ENCODE measurements at regions not wholly inside any gene's neighbourhood (a gene's known extent, or its start where the extent isn't known, plus 50 kb on each side); places are given as distances from the start of the nearest gene placed in this dataset.

- POLR2A ChIA-PET (ENCODE audit: unreplicated experiment): no interaction called here
These were observed 273.9 kb upstream of the NFE2L3 start for GRCh38 chr7:25877802-25878789.

GRCh38 chr7:25879799-25880198 is 272.2 kb upstream of the NFE2L3 start:
- TF ChIP-seq EZH2phosphoT487 (IDR thresholded peaks at IDR 0.05; ENCODE audit: borderline replicate concordance, low read length) (no peak), EZH2 (IDR thresholded peaks at IDR 0.05; ENCODE audit: low read length, unreplicated experiment) (no peak)
- TF ChIP-seq, protein P1, sequence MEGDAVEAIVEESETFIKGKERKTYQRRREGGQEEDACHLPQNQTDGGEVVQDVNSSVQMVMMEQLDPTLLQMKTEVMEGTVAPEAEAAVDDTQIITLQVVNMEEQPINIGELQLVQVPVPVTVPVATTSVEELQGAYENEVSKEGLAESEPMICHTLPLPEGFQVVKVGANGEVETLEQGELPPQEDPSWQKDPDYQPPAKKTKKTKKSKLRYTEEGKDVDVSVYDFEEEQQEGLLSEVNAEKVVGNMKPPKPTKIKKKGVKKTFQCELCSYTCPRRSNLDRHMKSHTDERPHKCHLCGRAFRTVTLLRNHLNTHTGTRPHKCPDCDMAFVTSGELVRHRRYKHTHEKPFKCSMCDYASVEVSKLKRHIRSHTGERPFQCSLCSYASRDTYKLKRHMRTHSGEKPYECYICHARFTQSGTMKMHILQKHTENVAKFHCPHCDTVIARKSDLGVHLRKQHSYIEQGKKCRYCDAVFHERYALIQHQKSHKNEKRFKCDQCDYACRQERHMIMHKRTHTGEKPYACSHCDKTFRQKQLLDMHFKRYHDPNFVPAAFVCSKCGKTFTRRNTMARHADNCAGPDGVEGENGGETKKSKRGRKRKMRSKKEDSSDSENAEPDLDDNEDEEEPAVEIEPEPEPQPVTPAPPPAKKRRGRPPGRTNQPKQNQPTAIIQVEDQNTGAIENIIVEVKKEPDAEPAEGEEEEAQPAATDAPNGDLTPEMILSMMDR (conservative IDR thresholded peaks at IDR 0.05; ENCODE audit: low read depth, low read length): no peak
- Histone ChIP-seq H3K9me2 (replicated peaks; ENCODE audit: low read length) (no peaks in the 10 kb centered on the region), H3K36me3 (ENCODE audit: low read depth, low read length) (no peaks in the 10 kb centered on the region), H3K27ac (ENCODE audit: low read length) (no peak overlapping the region), H3K9ac (ENCODE audit: low read length) (no peak overlapping the region), H3K27me3 (ENCODE audit: low read length) (peaks cover 98% of the 10 kb centered on the region), H4K20me1 (ENCODE audit: low read length) (no peaks in the 10 kb centered on the region), H3K4me3 (ENCODE audit: low read length) (no peak overlapping the region), H3K4me1 (ENCODE audit: insufficient read depth, low read length) (no peaks in the 10 kb centered on the region), H3K9me3 (ENCODE audit: low read length) (no peaks in the 10 kb centered on the region), H3K4me2 (ENCODE audit: low read length) (no peak overlapping the region), H2AFZ (ENCODE audit: low read length) (no peak overlapping the region), H3F3A (ENCODE audit: low read length, unreplicated experiment) (no peaks in the 10 kb centered on the region), H3K79me2 (ENCODE audit: low read length) (no peaks in the 10 kb centered on the region)
- no TSS peak for BruUV-seq (replicated peaks)
- ATAC-seq: no peak
- ChIA-PET CTCF (interaction anchor here (0.7 kb wide), 1 partner anchor 983 kb away, joined by 3 read pairs; no protein-coding TSS in a partner anchor), POLR2A (ENCODE audit: unreplicated experiment) (no interaction called here)
- intact Hi-C loops (cut with micrococcal nuclease): no loop called here
- no peak for DNase-seq

More at GRCh38 chr7:25877802-25878789, 273.9 kb upstream of the NFE2L3 start:
- no peaks in the 10 kb centered on the region for H3F3A ChIP-seq (ENCODE audit: low read length, unreplicated experiment)
- peaks cover 97% of the 10 kb centered on the region for H3K27me3 ChIP-seq (ENCODE audit: low read length)
- H3K4me1 ChIP-seq (ENCODE audit: insufficient read depth, low read length): no peaks in the 10 kb centered on the region
- H3K36me3 ChIP-seq (ENCODE audit: low read depth, low read length): no peaks in the 10 kb centered on the region
- H3K27ac ChIP-seq (ENCODE audit: low read length): no peak overlapping the region
- no peaks in the 10 kb centered on the region for H3K79me2 ChIP-seq (ENCODE audit: low read length)
- ATAC-seq (no peak), DNase-seq (no peak)
- BruUV-seq (replicated peaks): no TSS peak
- H3K4me3 ChIP-seq (ENCODE audit: low read length): no peak overlapping the region
- no peak overlapping the region for H3K9ac ChIP-seq (ENCODE audit: low read length)
- TF ChIP-seq, protein P1 (conservative IDR thresholded peaks at IDR 0.05; ENCODE audit: low read depth, low read length): no peak
- no peak for TF ChIP-seq EZH2 (IDR thresholded peaks at IDR 0.05; ENCODE audit: low read length, unreplicated experiment)
- TF ChIP-seq EZH2phosphoT487 (IDR thresholded peaks at IDR 0.05; ENCODE audit: borderline replicate concordance, low read length): no peak
- H3K4me2 ChIP-seq (ENCODE audit: low read length): no peak overlapping the region
- no peaks in the 10 kb centered on the region for H3K9me2 ChIP-seq (replicated peaks; ENCODE audit: low read length)
- no peaks in the 10 kb centered on the region for H3K9me3 ChIP-seq (ENCODE audit: low read length)
- H4K20me1 ChIP-seq (ENCODE audit: low read length): no peaks in the 10 kb centered on the region
- CTCF ChIA-PET: no interaction called here
- H2AFZ ChIP-seq (ENCODE audit: low read length): no peak overlapping the region
- intact Hi-C loops (cut with micrococcal nuclease): no loop called here

Data from PC-3 (cell line).